ENCODE measurements at regions not wholly inside any gene's neighbourhood (a gene's known extent, or its start where the extent isn't known, plus 50 kb on each side); places are given as distances from the start of the nearest gene placed in this dataset.
A peak's percentile ranks its signal among the peaks of the same experiment; 100 is the strongest.
"Not testable (repeated sequence)": the region's sequence is repeated elsewhere in the genome, so short reads cannot be mapped to it uniquely, and the experiment has no call there.

- TF ChIP-seq CTCF (IDR thresholded peaks at IDR 0.05), result no peak
- Histone ChIP-seq H3K9me3 (no peaks in the 10 kb centered on the region), H3K4me3 (no peak overlapping the region), H3K36me3 (ENCODE audit: low read depth) (no peaks in the 10 kb centered on the region), H3K4me1 (ENCODE audit: low read depth) (no peaks in the 10 kb centered on the region)
- intact Hi-C loops (cut with DNase I, micrococcal nuclease), result no loop called here
- DNase-seq (no peak), ATAC-seq (no peak)
Observed at GRCh38 chrX:26559855-26560254, 343.9 kb downstream of the MAGEB5 start.

GRCh38 chrX:26558719-26559386, 342.9 kb downstream of the MAGEB5 start:
- DNase-seq (peak in 1 of 3 donors; percentile 26), ATAC-seq (no peak)
- intact Hi-C loops (cut with DNase I, micrococcal nuclease), result no loop called here
- H3K36me3 ChIP-seq (ENCODE audit: low read depth), result no peaks in the 10 kb centered on the region
- H3K4me3 ChIP-seq, result no peak overlapping the region
- TF ChIP-seq CTCF (IDR thresholded peaks at IDR 0.05), result no peak
- H3K9me3 ChIP-seq, result no peaks in the 10 kb centered on the region
- H3K4me1 ChIP-seq (ENCODE audit: low read depth), result no peaks in the 10 kb centered on the region

GRCh38 chrX:26557691-26558321, 341.8 kb downstream of the MAGEB5 start:
- H3K4me1 ChIP-seq (ENCODE audit: low read depth), result no peaks in the 10 kb centered on the region
- intact Hi-C loops (cut with DNase I, micrococcal nuclease), result no loop called here
- TF ChIP-seq CTCF (IDR thresholded peaks at IDR 0.05), result no peak
- ATAC-seq (no peak), DNase-seq (peak in 1 of 3 donors; percentile 45)
- no peak overlapping the region for H3K4me3 ChIP-seq
- no peaks in the 10 kb centered on the region for H3K9me3 ChIP-seq
- H3K36me3 ChIP-seq (ENCODE audit: low read depth), result no peaks in the 10 kb centered on the region

- H3K4me1 ChIP-seq (ENCODE audit: low read depth); DNase-seq; H3K9me3 ChIP-seq; H3K4me3 ChIP-seq; ATAC-seq; H3K36me3 ChIP-seq (ENCODE audit: low read depth); intact Hi-C loops (cut with DNase I, micrococcal nuclease): not testable (repeated sequence)
Observed at GRCh38 chrX:26525768-26526167, 309.8 kb downstream of the MAGEB5 start.

GRCh38 chrX:26522501-26522900, 306.5 kb downstream of the MAGEB5 start:
- H3K9me3 ChIP-seq, result no peaks in the 10 kb centered on the region
- no peak for TF ChIP-seq CTCF (IDR thresholded peaks at IDR 0.05)
- ATAC-seq, result no peak

GRCh38 chrX:26511589-26512363, 295.8 kb downstream of the MAGEB5 start:
- intact Hi-C loops (cut with DNase I, micrococcal nuclease), result no loop called here
- ATAC-seq (no peak), DNase-seq (peak in 1 of 3 donors; percentile 0)
- no peak for TF ChIP-seq CTCF (IDR thresholded peaks at IDR 0.05)
- Histone ChIP-seq H3K9me3 (no peaks in the 10 kb centered on the region), H3K36me3 (ENCODE audit: low read depth) (no peaks in the 10 kb centered on the region), H3K4me3 (no peak overlapping the region), H3K4me1 (ENCODE audit: low read depth) (no peaks in the 10 kb centered on the region)

More at GRCh38 chrX:26522501-26522900, 306.5 kb downstream of the MAGEB5 start:
- no peak for DNase-seq
- H3K36me3 ChIP-seq (ENCODE audit: low read depth), result no peaks in the 10 kb centered on the region
- H3K4me3 ChIP-seq, result no peak overlapping the region
- intact Hi-C loops (cut with DNase I, micrococcal nuclease), result no loop called here
- no peaks in the 10 kb centered on the region for H3K4me1 ChIP-seq (ENCODE audit: low read depth)
